Gastrocnemius medialis (tissue), 4 donors: ENCODE measurements at regions not wholly inside any gene's neighbourhood (a gene's known extent, or its start where the extent isn't known, plus 50 kb on each side); places are given as distances from the start of the nearest gene placed in this dataset.

Source experiments
- ATAC-seq, 2 donors: fragments of 150-250 bp; one replicate each; pipeline ENCODE4 v1.9.1; 2016
- DNase-seq, 2 donors: peaks; one replicate each; pipeline ENCODE4 v3.0.0-alpha.2; 2019
- H3K27ac ChIP-seq, 4 donors: fragments of 200-600 bp; sonication (generic); 1 replicate in 1 of 4; 2 replicates in 3 of 4; pipeline ENCODE4 v1.5.1; 2016 to 2018; ENCODE audit warnings: mild to moderate bottlenecking in 2 of 4, moderate library complexity in 1 of 4
- H3K27me3 ChIP-seq, 3 donors: fragments of 200-600 bp; sonication (generic) in 2 of 3; 1 replicate in 1 of 3; 2 replicates in 2 of 3; pipeline versions ENCODE4 v1.5.1 to v1.6.0; 2016 to 2019; ENCODE audit warnings: mild to moderate bottlenecking in 1 of 3, moderate library complexity in 1 of 3
- H3K36me3 ChIP-seq, 2 donors: fragments of 200-600 bp; sonication (generic) in 1 of 2; one replicate each; pipeline ENCODE4 v1.5.1; 2017 to 2018
- H3K4me1 ChIP-seq, 2 donors: fragments of 200-600 bp; sonication (generic) in 1 of 2; one replicate each; pipeline ENCODE4 v1.5.1; 2016 to 2017; ENCODE audit warnings: mild to moderate bottlenecking in 2 of 2
- H3K4me3 ChIP-seq, 4 donors: fragments of 200-600 bp; sonication (generic) in 3 of 4; 1 replicate in 1 of 4; 2 replicates in 3 of 4; pipeline ENCODE4 v1.5.1; 2016 to 2019; ENCODE audit warnings: mild to moderate bottlenecking in 2 of 4
- H3K9me3 ChIP-seq, 3 donors: fragments of 200-600 bp; sonication (generic) in 2 of 3; 1 replicate in 1 of 3; 2 replicates in 2 of 3; pipeline ENCODE4 v1.5.1; 2016 to 2019
- CTCF ChIP-seq, 5 experiments: fragments of 450-650 bp in 3 of 5; fragments of 200-600 bp in 2 of 5; sonication (generic) in 2 of 5; IDR thresholded peaks in 4 of 5; conservative IDR thresholded peaks in 1 of 5; 1 replicate in 4 of 5; 2 replicates in 1 of 5; pipeline ENCODE4 v1.5.1; 2016 to 2019; ENCODE audit warnings: antibody characterized with exemption in 5 of 5, mild to moderate bottlenecking in 3 of 5, moderate library complexity in 3 of 5
- POLR2A ChIP-seq, 2 donors: fragments of 450-650 bp; IDR thresholded peaks; one replicate each; pipeline ENCODE4 v1.6.1; 2017; ENCODE audit warnings: antibody characterized with exemption in 2 of 2, mild to moderate bottlenecking in 2 of 2, moderate library complexity in 2 of 2
- in situ Hi-C, 4 donors: fragments of 200-750 bp; cut with MboI; loops; one replicate each; pipeline versions ENCODE4 v1.15.0 to v1.8.0; 2017; ENCODE audit warnings: low sequenced_read_pairs in 4 of 4
- intact Hi-C: fragments of 100-400 bp; cut with DNase I; formaldehyde crosslinking; loops from one replicate; pipeline ENCODE4 v1.15.1; 2023; ENCODE audit warnings: low total_unique reads

DNA sequence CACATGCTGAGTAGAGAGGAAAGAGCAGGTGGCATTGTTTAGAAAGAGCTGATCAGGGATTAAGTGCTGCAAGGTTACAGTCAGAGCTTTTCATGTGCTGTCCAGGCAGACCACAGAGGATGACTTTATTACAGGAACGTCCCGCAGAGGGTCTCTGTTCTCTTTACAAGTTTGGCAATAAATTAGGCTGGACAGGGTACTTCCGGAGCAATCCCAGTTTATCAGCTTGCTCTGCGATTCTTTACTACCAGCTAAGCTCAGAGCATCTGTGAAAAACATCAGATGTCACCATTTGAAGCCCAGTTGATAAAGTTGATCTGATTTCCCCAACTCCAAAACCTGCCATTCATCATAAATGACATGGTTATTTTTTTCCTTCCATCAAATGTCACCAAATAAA is 633.1 kb downstream of the NLGN4X start:
- DNase-seq (no peak), ATAC-seq (no peak)
- Histone ChIP-seq H3K27ac (no peak overlapping the region), H3K9me3 (no peaks in the 10 kb centered on the region), H3K4me3 (no peak overlapping the region), H3K36me3 (no peaks in the 10 kb centered on the region), H3K4me1 (no peaks in the 10 kb centered on the region), H3K27me3 (no peaks in the 10 kb centered on the region)
- in situ Hi-C loops: no loop called here
- intact Hi-C loops: no loop called here
- no peak for TF ChIP-seq POLR2A (IDR thresholded peaks at IDR 0.05)
- TF ChIP-seq CTCF (IDR thresholded peaks at IDR 0.05 in 4 of 5, conservative IDR thresholded peaks at IDR 0.05 in 1 of 5): no peak

DNA sequence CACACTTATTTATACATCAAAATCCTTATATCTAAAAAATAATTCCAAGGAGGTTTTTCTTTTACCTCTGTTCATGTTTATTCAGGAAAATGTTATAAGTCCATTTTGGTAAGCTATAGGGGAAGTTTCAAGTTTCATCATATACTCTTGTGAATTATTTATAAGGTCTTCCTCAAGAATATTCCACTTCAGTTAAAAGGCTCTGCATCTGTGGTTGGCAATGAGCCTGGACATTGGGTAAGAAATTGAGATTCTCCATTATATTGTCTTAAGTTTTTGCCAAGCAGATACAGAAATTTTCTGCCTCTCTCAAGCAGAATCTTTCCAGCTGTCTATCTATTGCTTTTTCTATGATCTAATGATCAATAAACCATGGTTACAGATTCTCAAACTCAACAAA is 641.9 kb downstream of the NLGN4X start:
- no peaks in the 10 kb centered on the region for H3K4me1 ChIP-seq
- intact Hi-C loops: no loop called here
- H3K4me3 ChIP-seq: no peak overlapping the region
- in situ Hi-C loops: no loop called here
- H3K36me3 ChIP-seq: no peaks in the 10 kb centered on the region
- no peak overlapping the region for H3K27ac ChIP-seq
- TF ChIP-seq CTCF (IDR thresholded peaks at IDR 0.05 in 4 of 5, conservative IDR thresholded peaks at IDR 0.05 in 1 of 5): no peak
- no peak for TF ChIP-seq POLR2A (IDR thresholded peaks at IDR 0.05)
- H3K27me3 ChIP-seq: no peaks in the 10 kb centered on the region
- H3K9me3 ChIP-seq: no peaks in the 10 kb centered on the region
- DNase-seq (no peak), ATAC-seq (no peak)

GRCh38 chrX:5575407-5575806 is 653.3 kb downstream of the NLGN4X start:
- ATAC-seq (no peak), DNase-seq (no peak)
- no peaks in the 10 kb centered on the region for H3K36me3 ChIP-seq
- H3K27ac ChIP-seq: no peak overlapping the region
- no peak overlapping the region for H3K4me3 ChIP-seq
- no peak for TF ChIP-seq CTCF (IDR thresholded peaks at IDR 0.05 in 4 of 5, conservative IDR thresholded peaks at IDR 0.05 in 1 of 5)
- TF ChIP-seq POLR2A (IDR thresholded peaks at IDR 0.05): no peak
- no peaks in the 10 kb centered on the region for H3K9me3 ChIP-seq
- in situ Hi-C loops: no loop called here
- intact Hi-C loops: no loop called here
- H3K4me1 ChIP-seq: no peaks in the 10 kb centered on the region
- no peaks in the 10 kb centered on the region for H3K27me3 ChIP-seq

GRCh38 chrX:5568934-5569333 is 659.7 kb downstream of the NLGN4X start:
- ATAC-seq (no peak), DNase-seq (no peak)
- Histone ChIP-seq H3K36me3 (no peaks in the 10 kb centered on the region), H3K4me1 (no peaks in the 10 kb centered on the region), H3K4me3 (no peak overlapping the region), H3K27ac (no peak overlapping the region), H3K27me3 (no peaks in the 10 kb centered on the region), H3K9me3 (no peaks in the 10 kb centered on the region)
- in situ Hi-C loops: no loop called here
- intact Hi-C loops: no loop called here
- TF ChIP-seq CTCF (IDR thresholded peaks at IDR 0.05 in 4 of 5, conservative IDR thresholded peaks at IDR 0.05 in 1 of 5) (no peak), POLR2A (IDR thresholded peaks at IDR 0.05) (no peak)

DNA sequence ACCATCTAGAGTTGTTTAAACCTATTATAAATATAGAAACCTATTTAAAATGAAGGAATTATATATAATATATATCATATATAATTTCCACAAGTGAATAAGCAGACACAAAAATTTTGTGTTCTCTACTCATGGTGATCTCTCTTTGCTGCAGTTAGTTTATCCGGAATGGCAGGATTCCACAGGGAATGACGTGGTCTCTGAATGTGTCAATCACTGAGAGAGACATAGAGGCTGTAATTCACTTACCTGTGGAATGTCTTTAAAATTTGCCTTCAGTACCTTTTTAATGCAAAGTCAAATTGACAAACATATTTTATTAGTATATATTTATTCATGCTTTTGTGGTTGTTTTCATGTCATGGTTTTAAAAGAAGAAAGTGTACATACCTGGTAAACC is 669.3 kb downstream of the NLGN4X start:
- ATAC-seq (no peak), DNase-seq (no peak)
- Histone ChIP-seq H3K36me3 (no peaks in the 10 kb centered on the region), H3K27me3 (no peaks in the 10 kb centered on the region), H3K4me3 (no peak overlapping the region), H3K9me3 (no peaks in the 10 kb centered on the region), H3K27ac (no peak overlapping the region), H3K4me1 (no peaks in the 10 kb centered on the region)
- TF ChIP-seq CTCF (IDR thresholded peaks at IDR 0.05 in 4 of 5, conservative IDR thresholded peaks at IDR 0.05 in 1 of 5) (no peak), POLR2A (IDR thresholded peaks at IDR 0.05) (no peak)
- in situ Hi-C loops (no loop called here), intact Hi-C loops (no loop called here)
